HG03196 (cell line): ENCODE measurements at regions not wholly inside any gene's neighbourhood (a gene's known extent, or its start where the extent isn't known, plus 50 kb on each side); places are given as distances from the start of the nearest gene placed in this dataset.

Experiments used
- ATAC-seq: cut with Tn5 transposase; IDR thresholded peaks from one replicate; pipeline ENCODE4 v1.9.1; 2021; ENCODE audit not compliant: unreplicated experiment

GRCh38 chr2:204225671-204226073 lies 289.1 kb downstream of the ICOS start:
- no peak for ATAC-seq

GRCh38 chr2:204226305-204226880 lies 289.8 kb downstream of the ICOS start:
- ATAC-seq = no peak

DNA sequence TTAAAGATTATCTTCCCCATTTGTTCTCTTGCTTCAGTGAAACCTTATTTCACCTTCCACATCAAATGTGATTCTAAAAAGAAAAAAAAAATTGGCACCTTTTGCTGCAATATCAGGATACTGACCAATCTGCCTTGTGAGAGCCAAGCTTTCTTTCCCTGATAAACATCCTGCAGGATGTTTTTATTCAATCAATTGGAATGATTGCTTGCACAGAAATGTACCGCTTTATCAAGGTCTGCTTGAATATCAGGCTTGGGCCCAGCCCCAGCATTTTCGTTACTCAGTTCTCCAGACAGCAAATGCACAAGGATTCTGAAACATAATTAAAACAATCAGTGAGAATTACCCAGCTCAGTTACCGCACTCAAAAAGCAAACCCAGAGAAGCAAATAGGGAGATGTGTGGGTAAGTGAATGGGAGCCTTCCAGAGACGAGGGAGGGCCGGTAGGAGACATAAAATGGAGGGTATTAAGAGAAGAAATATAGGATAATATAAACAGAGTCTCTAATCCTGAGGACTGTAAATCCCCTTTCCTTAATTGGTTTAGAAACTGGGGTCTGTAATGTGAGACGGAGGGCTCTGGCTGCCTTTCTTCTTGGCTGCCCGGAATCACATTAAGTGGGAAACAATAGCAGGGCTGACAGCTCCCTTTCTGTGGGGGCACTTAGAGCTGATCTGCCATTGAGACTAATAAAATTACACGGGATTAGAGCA lies 291.8 kb downstream of the ICOS start:
- ATAC-seq = no peak

GRCh38 chr2:204234248-204234647 lies 297.7 kb downstream of the ICOS start:
- no peak for ATAC-seq

DNA sequence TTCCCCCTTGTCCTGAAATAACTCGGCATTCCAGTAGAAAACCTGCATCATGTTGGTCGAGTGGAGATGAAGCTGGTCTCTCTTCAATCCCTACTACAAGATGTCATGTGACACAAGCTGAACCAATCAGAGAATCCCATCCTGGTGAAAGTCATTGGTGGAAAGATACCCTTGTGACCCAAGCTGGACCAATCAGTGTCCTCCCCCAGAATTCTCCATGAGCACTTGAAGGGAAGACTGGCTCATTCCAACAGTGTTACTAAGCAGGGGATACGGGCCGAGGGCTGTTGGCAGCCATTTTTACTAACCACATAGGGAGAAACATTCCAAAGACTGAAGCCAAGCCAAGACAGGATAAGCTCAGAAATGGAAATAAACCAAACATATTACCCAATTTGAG lies 298.3 kb downstream of the ICOS start:
- no peak for ATAC-seq

DNA sequence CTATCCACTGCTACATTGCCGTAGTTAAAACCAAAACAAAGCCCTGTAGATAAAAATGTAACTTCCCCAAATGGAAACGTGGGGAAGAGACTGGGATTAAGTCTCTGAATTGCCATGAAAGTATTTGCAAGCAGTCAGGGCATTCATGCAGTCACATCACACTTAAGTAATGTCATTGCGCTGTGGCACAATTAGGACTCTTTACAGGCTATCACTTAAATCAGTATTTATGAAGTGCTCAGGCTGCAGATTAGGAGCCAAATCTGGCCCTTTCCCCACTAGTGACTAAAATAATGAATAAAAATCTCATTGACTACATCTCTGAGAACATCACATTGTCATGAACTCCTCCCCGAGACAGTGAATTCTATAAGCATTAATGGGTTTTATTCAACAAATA lies 300.9 kb downstream of the ICOS start:
- no peak for ATAC-seq

DNA sequence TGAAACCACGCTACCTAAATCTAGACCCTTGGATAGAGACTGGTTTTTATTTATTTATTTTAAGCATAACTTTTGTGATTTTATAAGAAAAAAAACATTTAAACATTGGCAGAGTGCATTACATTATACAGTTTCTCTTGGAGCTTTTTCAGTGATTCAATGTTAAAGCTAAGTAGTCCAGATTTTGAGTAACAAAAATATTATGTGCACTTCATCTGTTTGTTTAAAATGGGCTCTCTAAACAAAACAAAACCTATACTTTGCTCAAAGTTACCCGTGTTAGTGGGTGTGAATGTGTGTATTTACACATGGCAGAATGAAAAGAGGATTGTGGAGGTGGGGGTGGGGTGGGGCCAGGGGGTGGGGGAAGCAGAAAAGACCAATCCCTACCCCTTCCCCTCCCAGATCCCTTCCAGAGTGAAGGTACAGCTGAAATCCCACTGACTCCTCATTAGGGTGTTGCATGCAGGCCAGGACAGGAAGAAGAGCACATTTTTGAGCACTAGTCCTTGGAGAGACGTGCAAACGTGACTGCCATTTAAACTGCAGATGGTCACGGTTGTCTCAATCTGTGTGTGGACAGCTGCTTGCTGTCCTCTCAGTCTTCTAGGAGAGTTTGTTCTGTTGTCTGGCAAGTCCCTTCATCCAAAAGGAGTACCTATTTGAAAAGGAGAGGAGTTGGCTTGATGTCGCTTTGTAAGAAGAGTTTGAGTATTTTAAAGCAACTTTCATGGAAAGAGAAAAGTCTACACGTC lies 303.0 kb downstream of the ICOS start:
- ATAC-seq = no peak

GRCh38 chr2:204240961-204241360 lies 304.3 kb upstream of the PARD3B start:
- ATAC-seq = no peak

DNA sequence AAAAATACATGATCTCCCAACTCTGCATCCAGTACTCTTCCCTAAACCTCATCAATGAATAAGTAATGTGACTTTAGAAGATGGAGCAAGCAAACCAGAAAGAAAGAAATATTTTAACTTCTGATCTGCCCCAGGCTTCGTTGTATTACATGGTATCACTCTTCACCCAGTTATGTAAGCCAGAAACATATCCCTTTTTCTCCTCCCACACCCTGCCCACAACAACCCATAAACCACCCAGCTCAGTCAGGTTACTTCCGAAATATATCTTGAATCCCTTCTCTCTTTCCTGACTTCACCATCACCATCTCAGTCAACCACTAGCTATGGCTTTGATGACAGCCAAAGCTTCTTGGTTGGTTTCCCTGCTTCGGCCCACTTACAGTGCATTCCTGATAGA lies 295.8 kb upstream of the PARD3B start:
- no peak for ATAC-seq

GRCh38 chr2:204250692-204251091 lies 294.6 kb upstream of the PARD3B start:
- no peak for ATAC-seq

DNA sequence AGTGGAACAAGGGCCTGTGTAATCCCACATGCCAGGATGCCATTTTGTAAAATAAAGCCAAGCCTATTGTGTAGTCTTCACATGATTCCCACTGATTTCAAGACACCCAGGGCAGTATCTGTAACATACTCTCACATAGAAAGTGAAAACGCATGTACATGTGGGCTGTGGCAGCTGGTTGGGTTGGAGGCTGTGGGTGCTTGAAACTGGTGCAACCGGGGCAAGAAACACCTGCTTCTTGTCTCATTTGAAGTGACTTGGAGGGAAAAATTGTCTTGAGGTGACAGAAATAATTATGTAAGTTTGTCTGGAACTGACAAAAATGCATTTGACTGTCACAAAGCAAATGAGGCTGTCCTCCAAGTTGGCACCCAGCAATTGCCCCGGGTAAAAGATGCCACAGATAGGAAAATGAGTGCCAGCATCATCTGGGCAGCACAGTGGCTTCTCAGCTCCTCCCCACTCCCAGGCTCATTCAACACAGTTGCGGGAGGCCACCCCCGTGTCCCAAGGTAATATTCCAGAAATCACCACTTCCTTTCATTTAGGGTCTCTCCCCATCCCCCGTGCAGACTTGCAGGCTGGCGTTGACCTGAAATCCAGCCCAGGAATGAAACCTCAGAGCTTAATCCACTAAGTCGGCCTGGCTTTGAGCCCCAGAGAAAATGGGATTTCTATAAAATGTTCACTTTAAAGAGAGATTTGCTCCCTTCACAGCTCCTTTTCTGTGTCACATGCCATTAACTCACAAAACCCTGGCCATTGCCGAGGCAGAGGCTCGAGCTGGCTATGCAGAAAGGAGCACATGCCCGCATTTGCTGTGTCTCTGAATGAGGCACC lies 293.9 kb upstream of the PARD3B start:
- no peak for ATAC-seq

DNA sequence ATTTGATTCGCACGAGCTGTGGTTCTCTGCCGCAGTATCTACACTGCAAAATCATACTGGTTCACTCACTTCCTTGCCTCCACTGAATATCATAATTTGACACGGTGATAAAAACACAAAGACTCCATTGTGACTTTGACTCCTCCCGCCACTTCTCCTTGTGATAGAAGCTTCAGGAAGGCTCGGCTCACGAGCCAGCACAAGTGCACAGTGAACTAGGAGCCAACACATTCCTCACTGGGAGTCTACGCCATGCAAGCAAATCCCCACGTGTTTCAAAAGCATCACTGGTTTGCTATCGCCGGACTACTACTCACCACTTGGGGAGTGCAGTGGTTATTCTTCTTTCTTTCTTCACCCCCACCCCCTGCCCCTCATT lies 293.3 kb upstream of the PARD3B start:
- no peak for ATAC-seq

DNA sequence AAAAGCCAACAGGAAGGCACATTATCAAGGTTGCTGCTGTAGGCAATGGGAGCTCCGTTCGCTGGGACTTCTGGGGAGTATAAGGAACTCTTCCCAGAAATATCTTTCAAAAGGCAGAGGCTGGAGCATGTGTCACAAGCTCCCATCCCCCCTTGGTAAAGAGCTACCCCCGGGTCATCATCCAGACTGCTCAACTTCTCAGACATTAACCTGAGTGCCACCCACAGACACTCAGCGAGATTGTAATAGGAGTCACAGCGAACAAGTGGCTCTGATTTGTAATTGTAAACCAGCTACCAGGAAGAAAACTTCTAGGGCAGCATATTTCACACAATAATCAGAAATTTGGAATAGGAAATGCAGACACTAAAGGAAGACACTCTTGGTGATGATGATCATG lies 290.2 kb upstream of the PARD3B start:
- ATAC-seq = no peak

DNA sequence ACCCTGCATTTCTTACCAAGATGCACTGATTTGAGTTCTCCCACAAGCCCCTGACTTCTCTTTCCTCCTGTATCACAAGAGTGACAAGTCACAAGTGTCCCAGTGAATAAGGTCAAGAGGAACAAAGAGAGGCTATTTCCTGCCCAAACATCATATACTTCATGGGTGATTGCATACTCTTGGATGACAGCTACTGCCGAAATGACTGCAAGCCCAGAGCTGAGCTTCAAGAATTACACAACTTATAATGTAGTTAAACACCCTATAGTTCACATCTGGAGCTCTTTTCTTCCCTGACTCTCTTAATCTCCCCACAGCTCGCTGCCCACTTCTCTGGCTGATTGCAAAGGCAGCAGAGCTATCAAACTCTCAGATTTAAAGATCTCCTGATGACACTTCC lies 289.7 kb upstream of the PARD3B start:
- no peak for ATAC-seq

- no peak for ATAC-seq
Observed at GRCh38 chr2:204257781-204258180, 287.5 kb upstream of the PARD3B start.

GRCh38 chr2:204258890-204259289 lies 286.4 kb upstream of the PARD3B start:
- no peak for ATAC-seq

GRCh38 chr2:204260162-204260877 lies 285.0 kb upstream of the PARD3B start:
- ATAC-seq = no peak

- no peak for ATAC-seq
Observed at GRCh38 chr2:204260901-204261300, 284.4 kb upstream of the PARD3B start.

DNA sequence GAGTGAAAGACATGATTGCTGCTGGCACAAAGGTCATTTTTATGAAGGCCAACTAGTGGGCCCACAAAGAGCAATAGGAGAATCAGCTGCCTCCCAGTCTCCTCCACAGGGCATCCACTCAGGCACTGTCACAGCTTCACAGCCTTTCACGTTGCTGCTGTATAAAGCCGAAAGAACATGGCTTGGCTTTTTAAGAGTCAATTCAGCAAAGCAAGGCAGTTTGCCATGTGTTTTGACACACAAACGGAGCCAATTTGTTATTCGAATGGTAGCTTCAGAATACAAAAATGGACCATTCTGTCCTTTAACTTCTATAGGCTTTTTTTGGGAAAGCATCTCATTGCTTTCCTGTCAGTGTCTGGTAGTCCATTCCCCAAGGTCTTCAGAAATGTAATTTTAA lies 283.4 kb upstream of the PARD3B start:
- no peak for ATAC-seq

DNA sequence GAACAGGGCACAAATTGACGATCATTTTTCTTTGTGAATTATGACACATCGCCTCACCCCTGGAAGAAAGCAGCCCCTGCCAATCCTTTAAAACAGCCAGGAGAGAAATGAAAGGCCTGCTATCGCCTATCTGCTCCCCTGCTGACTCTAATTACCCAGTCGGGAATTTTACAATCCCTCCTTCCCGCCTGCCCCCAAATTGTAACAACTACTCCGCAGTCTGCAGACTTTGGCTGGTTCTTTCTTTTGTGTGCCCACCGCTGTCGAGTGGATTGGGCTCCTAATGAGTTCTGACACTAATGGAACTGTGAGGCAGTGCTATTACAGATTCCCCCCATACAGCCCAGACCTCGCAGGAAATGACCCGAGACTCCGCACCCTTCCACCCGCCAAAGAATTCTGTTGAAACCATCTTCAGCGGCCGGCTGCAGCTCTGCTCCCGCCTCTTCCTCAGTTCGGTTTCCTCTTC lies 281.2 kb upstream of the PARD3B start:
- no peak for ATAC-seq
